HCT116 (cell line): ENCODE measurements at regions not wholly inside any gene's neighbourhood (a gene's known extent, or its start where the extent isn't known, plus 50 kb on each side); places are given as distances from the start of the nearest gene placed in this dataset.

Experiments used
- CTCF ChIP-seq, 3 experiments: fragments of 200-600 bp in 1 of 3; sonication (generic) in 1 of 3; IDR thresholded peaks in 2 of 3; conservative IDR thresholded peaks in 1 of 3; 2 replicates each; pipeline ENCODE4 v1.5.1; 2012 to 2017; ENCODE audit warnings: low read depth in 2 of 3, low read length in 2 of 3, antibody characterized with exemption in 1 of 3, borderline replicate concordance in 1 of 3, control low read depth in 1 of 3, mild to moderate bottlenecking in 1 of 3, mixed read lengths in 1 of 3, mixed run types in 1 of 3, moderate library complexity in 1 of 3; ENCODE audit not compliant: insufficient read depth in 1 of 3
- EGR1 ChIP-seq: IDR thresholded peaks from 2 replicates; pipeline ENCODE4 v1.6.1; 2012; ENCODE audit warnings: low read depth
- POLR2A ChIP-seq: IDR thresholded peaks from 2 replicates; pipeline ENCODE4 v1.7.0; 2011; ENCODE audit warnings: borderline replicate concordance; ENCODE audit not compliant: insufficient read depth, insufficient read length; ENCODE audit errors: extremely low read depth
- RAD21 ChIP-seq: IDR thresholded peaks from 2 replicates; pipeline ENCODE4 v1.6.1; 2012; ENCODE audit warnings: low read depth, mild to moderate bottlenecking
- REST ChIP-seq: IDR thresholded peaks from 2 replicates; pipeline ENCODE4 v1.6.1; 2012; ENCODE audit warnings: low read depth
- SRF ChIP-seq: IDR thresholded peaks from 2 replicates; pipeline ENCODE4 v1.6.1; 2012; ENCODE audit warnings: low read depth
- TCF7L2 ChIP-seq: IDR thresholded peaks from 2 replicates; pipeline ENCODE4 v1.7.0; 2011; ENCODE audit warnings: borderline replicate concordance, inconsistent platforms; ENCODE audit not compliant: insufficient read depth, insufficient read length; ENCODE audit errors: extremely low read depth
- ZFX ChIP-seq: fragments of 450-650 bp; IDR thresholded peaks from 2 replicates; pipeline ENCODE4 v1.6.1; 2017
- TF ChIP-seq, protein P1 (sequence below): IDR thresholded peaks from 2 replicates; pipeline ENCODE4 v1.6.1; 2012
- TF ChIP-seq, protein P2 (sequence below): IDR thresholded peaks from 2 replicates; pipeline ENCODE4 v1.6.1; 2011; ENCODE audit warnings: mild to moderate bottlenecking, low read length, moderate library complexity; ENCODE audit not compliant: insufficient replicate concordance; ENCODE audit errors: extremely low read depth

DNA sequence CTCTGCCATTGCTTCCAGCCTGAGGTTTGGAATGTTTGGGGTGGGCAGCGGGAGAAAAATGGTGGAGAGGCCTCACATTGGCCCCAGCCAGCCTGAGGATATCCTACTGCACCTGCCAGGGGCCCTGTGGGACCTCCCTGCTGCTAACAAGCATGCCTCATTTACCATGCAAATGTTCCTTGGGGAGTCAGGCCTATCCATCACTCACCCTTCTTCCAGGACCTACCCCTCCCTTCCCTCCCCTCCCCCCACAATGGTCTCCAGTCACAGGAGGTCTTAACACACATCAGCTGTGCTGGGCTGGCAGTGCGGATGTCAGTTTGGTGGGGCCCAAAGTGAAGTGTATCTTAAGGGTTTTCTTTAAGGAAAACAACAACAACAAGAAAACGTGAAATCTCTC, 139.2 kb downstream of the SHOX start:
- TF ChIP-seq, protein P1, sequence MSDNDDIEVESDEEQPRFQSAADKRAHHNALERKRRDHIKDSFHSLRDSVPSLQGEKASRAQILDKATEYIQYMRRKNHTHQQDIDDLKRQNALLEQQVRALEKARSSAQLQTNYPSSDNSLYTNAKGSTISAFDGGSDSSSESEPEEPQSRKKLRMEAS, result no peak
- TF ChIP-seq TCF7L2, result no peak
- no peak for TF ChIP-seq POLR2A
- TF ChIP-seq RAD21, result no peak
- TF ChIP-seq CTCF (IDR thresholded peaks at IDR 0.05 in 2 of 3, conservative IDR thresholded peaks at IDR 0.05 in 1 of 3; ENCODE audit: borderline replicate concordance in 1 of 3, insufficient read depth in 1 of 3, low read depth in 2 of 3, low read length in 2 of 3), result no peak
- TF ChIP-seq REST, result no peak
- no peak for TF ChIP-seq EGR1
- TF ChIP-seq, protein P2, sequence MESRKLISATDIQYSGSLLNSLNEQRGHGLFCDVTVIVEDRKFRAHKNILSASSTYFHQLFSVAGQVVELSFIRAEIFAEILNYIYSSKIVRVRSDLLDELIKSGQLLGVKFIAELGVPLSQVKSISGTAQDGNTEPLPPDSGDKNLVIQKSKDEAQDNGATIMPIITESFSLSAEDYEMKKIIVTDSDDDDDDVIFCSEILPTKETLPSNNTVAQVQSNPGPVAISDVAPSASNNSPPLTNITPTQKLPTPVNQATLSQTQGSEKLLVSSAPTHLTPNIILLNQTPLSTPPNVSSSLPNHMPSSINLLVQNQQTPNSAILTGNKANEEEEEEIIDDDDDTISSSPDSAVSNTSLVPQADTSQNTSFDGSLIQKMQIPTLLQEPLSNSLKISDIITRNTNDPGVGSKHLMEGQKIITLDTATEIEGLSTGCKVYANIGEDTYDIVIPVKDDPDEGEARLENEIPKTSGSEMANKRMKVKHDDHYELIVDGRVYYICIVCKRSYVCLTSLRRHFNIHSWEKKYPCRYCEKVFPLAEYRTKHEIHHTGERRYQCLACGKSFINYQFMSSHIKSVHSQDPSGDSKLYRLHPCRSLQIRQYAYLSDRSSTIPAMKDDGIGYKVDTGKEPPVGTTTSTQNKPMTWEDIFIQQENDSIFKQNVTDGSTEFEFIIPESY, result no peak
- TF ChIP-seq ZFX, result no peak
- no peak for TF ChIP-seq SRF
